Peyer's patch (tissue), 4 donors: ENCODE measurements at regions not wholly inside any gene's neighbourhood (a gene's known extent, or its start where the extent isn't known, plus 50 kb on each side); places are given as distances from the start of the nearest gene placed in this dataset.

Experiments
- DNase-seq, 3 donors: peaks; one replicate each; pipeline ENCODE4 v3.0.0-alpha.2; 2017 to 2019
- H3K27ac ChIP-seq, 4 donors: fragments of 200-600 bp; sonication (generic); one replicate each; pipeline ENCODE4 v1.5.1; 2016 to 2019
- H3K27me3 ChIP-seq, 2 donors: fragments of 200-600 bp; sonication (generic); one replicate each; pipeline ENCODE4 v1.5.1; 2019
- H3K36me3 ChIP-seq, 3 donors: fragments of 200-600 bp; sonication (generic); one replicate each; pipeline ENCODE4 v1.5.1; 2016 to 2019
- H3K4me1 ChIP-seq, 4 donors: fragments of 200-600 bp; sonication (generic); one replicate each; pipeline ENCODE4 v1.5.1; 2016 to 2019
- H3K4me3 ChIP-seq, 4 donors: fragments of 200-600 bp; sonication (generic); 1 replicate in 3 of 4; 2 replicates in 1 of 4; pipeline ENCODE4 v1.5.1; 2016 to 2019; ENCODE audit warnings: mild to moderate bottlenecking in 1 of 4
- H3K9me3 ChIP-seq, 4 donors: fragments of 200-600 bp; sonication (generic); one replicate each; pipeline ENCODE4 v1.5.1; 2016 to 2019; ENCODE audit warnings: mild to moderate bottlenecking in 1 of 4
- CTCF ChIP-seq, 6 experiments: fragments of 450-650 bp in 4 of 6; fragments of 200-600 bp in 2 of 6; sonication (generic) in 1 of 6; IDR thresholded peaks; one replicate each; pipeline ENCODE4 v1.5.1; 2017 to 2019; ENCODE audit warnings: antibody characterized with exemption in 6 of 6, mild to moderate bottlenecking in 3 of 6, moderate library complexity in 1 of 6
- POLR2A ChIP-seq, 2 donors: fragments of 450-650 bp; IDR thresholded peaks; one replicate each; pipeline ENCODE4 v1.5.1; 2017; ENCODE audit warnings: antibody characterized with exemption in 2 of 2, mild to moderate bottlenecking in 2 of 2, moderate library complexity in 2 of 2

GRCh38 chr2:75328156-75328555 is 128.8 kb upstream of the TACR1 start:
- Histone ChIP-seq H3K4me3 (no peak overlapping the region), H3K9me3 (no peaks in the 10 kb centered on the region), H3K4me1 (no peaks in the 10 kb centered on the region), H3K27me3 (no peaks in the 10 kb centered on the region), H3K36me3 (no peaks in the 10 kb centered on the region), H3K27ac (no peak overlapping the region)
- TF ChIP-seq POLR2A (IDR thresholded peaks at IDR 0.05) (no peak), CTCF (IDR thresholded peaks at IDR 0.05) (no peak)
- no peak for DNase-seq

GRCh38 chr2:75327334-75327733 is 128.0 kb upstream of the TACR1 start:
- no peak for DNase-seq
- H3K4me3 ChIP-seq: no peak overlapping the region
- H3K36me3 ChIP-seq: no peaks in the 10 kb centered on the region
- no peaks in the 10 kb centered on the region for H3K9me3 ChIP-seq
- no peak overlapping the region for H3K27ac ChIP-seq
- no peaks in the 10 kb centered on the region for H3K27me3 ChIP-seq
- H3K4me1 ChIP-seq: no peaks in the 10 kb centered on the region
- TF ChIP-seq CTCF (IDR thresholded peaks at IDR 0.05) (no peak), POLR2A (IDR thresholded peaks at IDR 0.05) (no peak)

- H3K36me3 ChIP-seq: no peaks in the 10 kb centered on the region
- no peaks in the 10 kb centered on the region for H3K9me3 ChIP-seq
- H3K27ac ChIP-seq: no peak overlapping the region
- DNase-seq: no peak
- TF ChIP-seq POLR2A (IDR thresholded peaks at IDR 0.05) (no peak), CTCF (IDR thresholded peaks at IDR 0.05) (no peak)
- H3K4me1 ChIP-seq: no peaks in the 10 kb centered on the region
- no peaks in the 10 kb centered on the region for H3K27me3 ChIP-seq
- no peak overlapping the region for H3K4me3 ChIP-seq
Measured at GRCh38 chr2:75326645-75327044, 127.3 kb upstream of the TACR1 start.

- Histone ChIP-seq H3K9me3 (no peaks in the 10 kb centered on the region), H3K27me3 (no peaks in the 10 kb centered on the region), H3K36me3 (no peaks in the 10 kb centered on the region), H3K4me1 (no peaks in the 10 kb centered on the region), H3K27ac (no peak overlapping the region), H3K4me3 (no peak overlapping the region)
- no peak for DNase-seq
- TF ChIP-seq POLR2A (IDR thresholded peaks at IDR 0.05) (no peak), CTCF (IDR thresholded peaks at IDR 0.05) (no peak)
Measured at GRCh38 chr2:75325594-75325993, 126.3 kb upstream of the TACR1 start.

- H3K4me3 ChIP-seq: no peak overlapping the region
- TF ChIP-seq CTCF (IDR thresholded peaks at IDR 0.05) (no peak), POLR2A (IDR thresholded peaks at IDR 0.05) (no peak)
- H3K9me3 ChIP-seq: no peaks in the 10 kb centered on the region
- H3K36me3 ChIP-seq: no peaks in the 10 kb centered on the region
- no peaks in the 10 kb centered on the region for H3K4me1 ChIP-seq
- no peak overlapping the region for H3K27ac ChIP-seq
- H3K27me3 ChIP-seq: no peaks in the 10 kb centered on the region
- no peak for DNase-seq
Measured at GRCh38 chr2:75324861-75325284, 125.6 kb upstream of the TACR1 start.

- H3K9me3 ChIP-seq: no peaks in the 10 kb centered on the region
- no peaks in the 10 kb centered on the region for H3K36me3 ChIP-seq
- H3K27ac ChIP-seq: no peak overlapping the region
- no peak overlapping the region for H3K4me3 ChIP-seq
- no peaks in the 10 kb centered on the region for H3K4me1 ChIP-seq
- TF ChIP-seq CTCF (IDR thresholded peaks at IDR 0.05): no peak
- no peak for TF ChIP-seq POLR2A (IDR thresholded peaks at IDR 0.05)
- no peaks in the 10 kb centered on the region for H3K27me3 ChIP-seq
- DNase-seq: no peak
Measured at GRCh38 chr2:75324141-75324540, 124.8 kb upstream of the TACR1 start.
